GM23338 (cell line): ENCODE measurements at regions not wholly inside any gene's neighbourhood (a gene's known extent, or its start where the extent isn't known, plus 50 kb on each side); places are given as distances from the start of the nearest gene placed in this dataset.

Experiments used
- ATAC-seq: fragments of 200-7000 bp; cut with Tn5 transposase; 3 replicates; pipeline ENCODE4 v1.9.1; 2020
- DNase-seq: peaks from one replicate; pipeline ENCODE4 v3.0.0-alpha.2; 2015; ENCODE audit warnings: low spot score
- H2AFZ ChIP-seq: fragments of 200-600 bp; sonication (generic); 2 replicates; pipeline ENCODE4 v1.8.0; 2016; ENCODE audit warnings: antibody characterized with exemption, mild to moderate bottlenecking, moderate library complexity
- H3F3A ChIP-seq: fragments of 200-600 bp; sonication (generic); replicated peaks from 2 replicates; pipeline ENCODE4 v1.8.0; 2017; ENCODE audit warnings: antibody characterized with exemption, mixed run types, low read depth
- H3K27ac ChIP-seq: fragments of 200-600 bp; sonication (generic); 2 replicates; pipeline ENCODE4 v1.6.1; 2016; ENCODE audit warnings: low read depth
- H3K27me3 ChIP-seq: fragments of 200-600 bp; sonication (generic); 2 replicates; pipeline ENCODE4 v1.8.0; 2016; ENCODE audit warnings: mild to moderate bottlenecking, mixed run types, moderate library complexity; ENCODE audit not compliant: insufficient read depth
- H3K36me3 ChIP-seq: fragments of 200-600 bp; sonication (generic); 2 replicates; pipeline ENCODE4 v1.8.0; 2016; ENCODE audit warnings: mild to moderate bottlenecking; ENCODE audit not compliant: insufficient read depth
- H3K4me1 ChIP-seq: fragments of 200-600 bp; sonication (generic); 2 replicates; pipeline ENCODE4 v1.8.0; 2016; ENCODE audit warnings: mild to moderate bottlenecking, moderate library complexity; ENCODE audit not compliant: insufficient read depth
- H3K4me2 ChIP-seq: fragments of 200-600 bp; sonication (generic); 2 replicates; pipeline ENCODE4 v1.7.1; 2017; ENCODE audit warnings: mixed run types
- H3K4me3 ChIP-seq: fragments of 200-600 bp; sonication (generic); 2 replicates; pipeline ENCODE4 v1.6.1; 2016; ENCODE audit warnings: mixed run types
- H3K79me2 ChIP-seq: fragments of 200-600 bp; sonication (generic); replicated peaks from 2 replicates; pipeline ENCODE4 v1.8.0; 2017; ENCODE audit warnings: mild to moderate bottlenecking; ENCODE audit not compliant: insufficient read depth
- H3K9me2 ChIP-seq: fragments of 200-600 bp; sonication (generic); 2 replicates; pipeline ENCODE4 v1.8.0; 2017; ENCODE audit not compliant: insufficient read depth
- H4K20me1 ChIP-seq: fragments of 200-600 bp; sonication (generic); replicated peaks from 2 replicates; pipeline ENCODE4 v1.8.0; 2017; ENCODE audit warnings: mild to moderate bottlenecking; ENCODE audit not compliant: insufficient read depth
- H3K27ac Mint-ChIP-seq: 2 replicates; pipeline ENCODE4 v1.8.0; 2020; ENCODE audit warnings: inconsistent platforms, mild to moderate bottlenecking, moderate library complexity, mixed read lengths
- H3K27me3 Mint-ChIP-seq: 3 replicates; pipeline ENCODE4 v1.8.0; 2022; ENCODE audit warnings: low read depth, mild to moderate bottlenecking, moderate library complexity, mixed read lengths, inconsistent platforms; ENCODE audit not compliant: insufficient read depth, poor library complexity
- H3K36me3 Mint-ChIP-seq: 3 replicates; pipeline ENCODE4 v1.8.0; 2021; ENCODE audit warnings: low read depth, mild to moderate bottlenecking, inconsistent platforms, moderate library complexity, mixed read lengths
- H3K4me1 Mint-ChIP-seq: 3 replicates; pipeline ENCODE4 v1.8.0; 2020; ENCODE audit warnings: mild to moderate bottlenecking, inconsistent platforms, mixed read lengths
- H3K4me3 Mint-ChIP-seq: 3 replicates; pipeline ENCODE4 v1.8.0; 2021; ENCODE audit warnings: moderate library complexity, mild to moderate bottlenecking, inconsistent platforms, mixed read lengths
- H3K9me3 Mint-ChIP-seq: 3 replicates; pipeline ENCODE4 v1.8.0; 2020; ENCODE audit warnings: moderate library complexity, mild to moderate bottlenecking, inconsistent platforms, mixed read lengths
- CREB1 ChIP-seq: fragments of 250-450 bp; sonication (Bioruptor Pico); IDR thresholded peaks from 2 replicates; pipeline ENCODE4 v1.5.0; 2020; ENCODE audit warnings: low read depth, mild to moderate bottlenecking, moderate library complexity
- EZH2 ChIP-seq: fragments of 200-600 bp; sonication (generic); IDR thresholded peaks from one replicate; pipeline ENCODE4 v1.8.0; 2017; ENCODE audit warnings: antibody characterized with exemption, mild to moderate bottlenecking, low read depth; ENCODE audit not compliant: unreplicated experiment
- EZH2phosphoT487 ChIP-seq: fragments of 200-600 bp; sonication (generic); IDR thresholded peaks from one replicate; pipeline ENCODE4 v1.8.1; 2018; ENCODE audit warnings: antibody characterized with exemption; ENCODE audit not compliant: unreplicated experiment
- JUNB ChIP-seq: IDR thresholded peaks from one replicate; pipeline ENCODE4 v1.6.1; 2016; ENCODE audit warnings: antibody characterized with exemption; ENCODE audit not compliant: unreplicated experiment
- NANOG ChIP-seq: IDR thresholded peaks from 2 replicates; pipeline ENCODE4 v1.6.1; 2016; ENCODE audit warnings: antibody characterized with exemption, borderline replicate concordance
- POLR2AphosphoS5 ChIP-seq: IDR thresholded peaks from 2 replicates; pipeline ENCODE4 v1.6.1; 2016; ENCODE audit warnings: antibody characterized with exemption, low read depth
- STAT1 ChIP-seq: IDR thresholded peaks from one replicate; pipeline ENCODE4 v1.6.1; 2016; ENCODE audit warnings: antibody characterized with exemption; ENCODE audit not compliant: unreplicated experiment
- ZNF114 ChIP-seq: fragments of 250-450 bp; sonication (Bioruptor Pico); IDR thresholded peaks from 2 replicates; pipeline ENCODE4 v1.5.0; 2020; ENCODE audit warnings: mild to moderate bottlenecking, moderate library complexity
- ZNF331 ChIP-seq: fragments of 250-450 bp; sonication (Bioruptor Pico); IDR thresholded peaks from 2 replicates; pipeline ENCODE4 v1.5.0; 2020; ENCODE audit warnings: low read depth, mild to moderate bottlenecking, moderate library complexity
- TF ChIP-seq, protein P1 (sequence below): fragments of 250-450 bp; sonication (Bioruptor Pico); IDR thresholded peaks from 2 replicates; pipeline ENCODE4 v1.5.0; 2020; ENCODE audit warnings: mild to moderate bottlenecking, moderate library complexity
- TF ChIP-seq, protein P2 (sequence below): IDR thresholded peaks from 2 replicates; pipeline ENCODE4 v1.6.1; 2016; ENCODE audit warnings: antibody characterized with exemption
- TF ChIP-seq, protein P3 (sequence below): IDR thresholded peaks from one replicate; pipeline ENCODE4 v1.6.1; 2018; ENCODE audit warnings: antibody characterized with exemption; ENCODE audit not compliant: unreplicated experiment
- TF ChIP-seq, protein P4 (sequence below), 2 experiments: fragments of 200-600 bp in 1 of 2; sonication (generic) in 1 of 2; conservative IDR thresholded peaks; 2 replicates each; pipeline versions ENCODE4 v1.5.1 to v1.6.1; 2016 to 2017; ENCODE audit warnings: antibody characterized with exemption in 2 of 2, low read depth in 2 of 2, mild to moderate bottlenecking in 2 of 2, moderate library complexity in 1 of 2

DNA sequence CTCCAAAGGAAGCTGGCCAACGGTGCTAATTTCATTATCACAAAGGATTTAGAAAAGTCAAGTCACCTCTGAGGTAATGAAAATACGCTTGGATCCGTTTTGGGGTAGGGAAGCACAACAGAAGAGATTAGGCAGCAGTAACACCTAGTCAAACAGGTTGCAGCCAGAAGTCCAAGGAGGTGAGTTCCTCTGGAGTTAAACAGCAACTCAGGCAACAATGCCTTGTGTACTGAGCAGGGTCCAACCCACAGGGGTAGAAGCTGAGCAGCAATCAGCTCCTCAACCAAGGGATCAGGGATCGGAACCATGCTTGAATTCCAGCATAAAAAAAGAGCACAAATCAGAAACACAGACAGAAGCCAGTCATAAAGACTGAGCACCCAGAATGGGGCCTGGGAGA lies 88.1 kb upstream of the SPRED1 start:
- H3K79me2 ChIP-seq = no peaks in the 10 kb centered on the region
- peak overlapping the region; percentile 63 for H2AFZ ChIP-seq
- H3K4me3 ChIP-seq = no peak overlapping the region
- Mint-ChIP-seq H3K4me1 (peaks cover 29% of the 10 kb centered on the region), H3K27me3 (peaks cover 2% of the 10 kb centered on the region), H3K36me3 (no peaks in the 10 kb centered on the region), H3K9me3 (no peaks in the 10 kb centered on the region), H3K27ac (no peak overlapping the region), H3K4me3 (no peak overlapping the region)
- no peak for TF ChIP-seq STAT1
- no peak for TF ChIP-seq EZH2
- TF ChIP-seq POLR2AphosphoS5 = no peak
- TF ChIP-seq EZH2phosphoT487 = no peak
- no peak for TF ChIP-seq NANOG
- no peak for TF ChIP-seq JUNB
- TF ChIP-seq ZNF114 (CRISPR knock-in tag) = no peak
- TF ChIP-seq ZNF331 (CRISPR knock-in tag) = no peak
- TF ChIP-seq, protein P1, sequence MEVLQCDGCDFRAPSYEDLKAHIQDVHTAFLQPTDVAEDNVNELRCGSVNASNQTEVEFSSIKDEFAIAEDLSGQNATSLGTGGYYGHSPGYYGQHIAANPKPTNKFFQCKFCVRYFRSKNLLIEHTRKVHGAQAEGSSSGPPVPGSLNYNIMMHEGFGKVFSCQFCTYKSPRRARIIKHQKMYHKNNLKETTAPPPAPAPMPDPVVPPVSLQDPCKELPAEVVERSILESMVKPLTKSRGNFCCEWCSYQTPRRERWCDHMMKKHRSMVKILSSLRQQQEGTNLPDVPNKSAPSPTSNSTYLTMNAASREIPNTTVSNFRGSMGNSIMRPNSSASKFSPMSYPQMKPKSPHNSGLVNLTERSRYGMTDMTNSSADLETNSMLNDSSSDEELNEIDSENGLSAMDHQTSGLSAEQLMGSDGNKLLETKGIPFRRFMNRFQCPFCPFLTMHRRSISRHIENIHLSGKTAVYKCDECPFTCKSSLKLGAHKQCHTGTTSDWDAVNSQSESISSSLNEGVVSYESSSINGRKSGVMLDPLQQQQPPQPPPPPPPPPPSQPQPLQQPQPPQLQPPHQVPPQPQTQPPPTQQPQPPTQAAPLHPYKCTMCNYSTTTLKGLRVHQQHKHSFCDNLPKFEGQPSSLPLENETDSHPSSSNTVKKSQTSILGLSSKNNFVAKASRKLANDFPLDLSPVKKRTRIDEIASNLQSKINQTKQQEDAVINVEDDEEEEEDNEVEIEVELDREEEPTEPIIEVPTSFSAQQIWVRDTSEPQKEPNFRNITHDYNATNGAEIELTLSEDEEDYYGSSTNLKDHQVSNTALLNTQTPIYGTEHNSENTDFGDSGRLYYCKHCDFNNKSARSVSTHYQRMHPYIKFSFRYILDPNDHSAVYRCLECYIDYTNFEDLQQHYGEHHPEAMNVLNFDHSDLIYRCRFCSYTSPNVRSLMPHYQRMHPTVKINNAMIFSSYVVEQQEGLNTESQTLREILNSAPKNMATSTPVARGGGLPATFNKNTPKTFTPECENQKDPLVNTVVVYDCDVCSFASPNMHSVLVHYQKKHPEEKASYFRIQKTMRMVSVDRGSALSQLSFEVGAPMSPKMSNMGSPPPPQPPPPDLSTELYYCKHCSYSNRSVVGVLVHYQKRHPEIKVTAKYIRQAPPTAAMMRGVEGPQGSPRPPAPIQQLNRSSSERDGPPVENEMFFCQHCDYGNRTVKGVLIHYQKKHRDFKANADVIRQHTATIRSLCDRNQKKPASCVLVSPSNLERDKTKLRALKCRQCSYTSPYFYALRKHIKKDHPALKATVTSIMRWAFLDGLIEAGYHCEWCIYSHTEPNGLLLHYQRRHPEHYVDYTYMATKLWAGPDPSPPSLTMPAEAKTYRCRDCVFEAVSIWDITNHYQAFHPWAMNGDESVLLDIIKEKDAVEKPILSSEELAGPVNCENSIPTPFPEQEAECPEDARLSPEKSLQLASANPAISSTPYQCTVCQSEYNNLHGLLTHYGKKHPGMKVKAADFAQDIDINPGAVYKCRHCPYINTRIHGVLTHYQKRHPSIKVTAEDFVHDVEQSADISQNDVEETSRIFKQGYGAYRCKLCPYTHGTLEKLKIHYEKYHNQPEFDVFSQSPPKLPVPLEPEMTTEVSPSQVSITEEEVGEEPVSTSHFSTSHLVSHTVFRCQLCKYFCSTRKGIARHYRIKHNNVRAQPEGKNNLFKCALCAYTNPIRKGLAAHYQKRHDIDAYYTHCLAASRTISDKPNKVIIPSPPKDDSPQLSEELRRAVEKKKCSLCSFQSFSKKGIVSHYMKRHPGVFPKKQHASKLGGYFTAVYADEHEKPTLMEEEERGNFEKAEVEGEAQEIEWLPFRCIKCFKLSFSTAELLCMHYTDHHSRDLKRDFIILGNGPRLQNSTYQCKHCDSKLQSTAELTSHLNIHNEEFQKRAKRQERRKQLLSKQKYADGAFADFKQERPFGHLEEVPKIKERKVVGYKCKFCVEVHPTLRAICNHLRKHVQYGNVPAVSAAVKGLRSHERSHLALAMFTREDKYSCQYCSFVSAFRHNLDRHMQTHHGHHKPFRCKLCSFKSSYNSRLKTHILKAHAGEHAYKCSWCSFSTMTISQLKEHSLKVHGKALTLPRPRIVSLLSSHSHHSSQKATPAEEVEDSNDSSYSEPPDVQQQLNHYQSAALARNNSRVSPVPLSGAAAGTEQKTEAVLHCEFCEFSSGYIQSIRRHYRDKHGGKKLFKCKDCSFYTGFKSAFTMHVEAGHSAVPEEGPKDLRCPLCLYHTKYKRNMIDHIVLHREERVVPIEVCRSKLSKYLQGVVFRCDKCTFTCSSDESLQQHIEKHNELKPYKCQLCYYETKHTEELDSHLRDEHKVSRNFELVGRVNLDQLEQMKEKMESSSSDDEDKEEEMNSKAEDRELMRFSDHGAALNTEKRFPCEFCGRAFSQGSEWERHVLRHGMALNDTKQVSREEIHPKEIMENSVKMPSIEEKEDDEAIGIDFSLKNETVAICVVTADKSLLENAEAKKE (CRISPR knock-in tag) = no peak
- TF ChIP-seq, protein P2, sequence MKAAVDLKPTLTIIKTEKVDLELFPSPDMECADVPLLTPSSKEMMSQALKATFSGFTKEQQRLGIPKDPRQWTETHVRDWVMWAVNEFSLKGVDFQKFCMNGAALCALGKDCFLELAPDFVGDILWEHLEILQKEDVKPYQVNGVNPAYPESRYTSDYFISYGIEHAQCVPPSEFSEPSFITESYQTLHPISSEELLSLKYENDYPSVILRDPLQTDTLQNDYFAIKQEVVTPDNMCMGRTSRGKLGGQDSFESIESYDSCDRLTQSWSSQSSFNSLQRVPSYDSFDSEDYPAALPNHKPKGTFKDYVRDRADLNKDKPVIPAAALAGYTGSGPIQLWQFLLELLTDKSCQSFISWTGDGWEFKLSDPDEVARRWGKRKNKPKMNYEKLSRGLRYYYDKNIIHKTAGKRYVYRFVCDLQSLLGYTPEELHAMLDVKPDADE = no peak
- TF ChIP-seq CREB1 = no peak
- TF ChIP-seq, protein P3, sequence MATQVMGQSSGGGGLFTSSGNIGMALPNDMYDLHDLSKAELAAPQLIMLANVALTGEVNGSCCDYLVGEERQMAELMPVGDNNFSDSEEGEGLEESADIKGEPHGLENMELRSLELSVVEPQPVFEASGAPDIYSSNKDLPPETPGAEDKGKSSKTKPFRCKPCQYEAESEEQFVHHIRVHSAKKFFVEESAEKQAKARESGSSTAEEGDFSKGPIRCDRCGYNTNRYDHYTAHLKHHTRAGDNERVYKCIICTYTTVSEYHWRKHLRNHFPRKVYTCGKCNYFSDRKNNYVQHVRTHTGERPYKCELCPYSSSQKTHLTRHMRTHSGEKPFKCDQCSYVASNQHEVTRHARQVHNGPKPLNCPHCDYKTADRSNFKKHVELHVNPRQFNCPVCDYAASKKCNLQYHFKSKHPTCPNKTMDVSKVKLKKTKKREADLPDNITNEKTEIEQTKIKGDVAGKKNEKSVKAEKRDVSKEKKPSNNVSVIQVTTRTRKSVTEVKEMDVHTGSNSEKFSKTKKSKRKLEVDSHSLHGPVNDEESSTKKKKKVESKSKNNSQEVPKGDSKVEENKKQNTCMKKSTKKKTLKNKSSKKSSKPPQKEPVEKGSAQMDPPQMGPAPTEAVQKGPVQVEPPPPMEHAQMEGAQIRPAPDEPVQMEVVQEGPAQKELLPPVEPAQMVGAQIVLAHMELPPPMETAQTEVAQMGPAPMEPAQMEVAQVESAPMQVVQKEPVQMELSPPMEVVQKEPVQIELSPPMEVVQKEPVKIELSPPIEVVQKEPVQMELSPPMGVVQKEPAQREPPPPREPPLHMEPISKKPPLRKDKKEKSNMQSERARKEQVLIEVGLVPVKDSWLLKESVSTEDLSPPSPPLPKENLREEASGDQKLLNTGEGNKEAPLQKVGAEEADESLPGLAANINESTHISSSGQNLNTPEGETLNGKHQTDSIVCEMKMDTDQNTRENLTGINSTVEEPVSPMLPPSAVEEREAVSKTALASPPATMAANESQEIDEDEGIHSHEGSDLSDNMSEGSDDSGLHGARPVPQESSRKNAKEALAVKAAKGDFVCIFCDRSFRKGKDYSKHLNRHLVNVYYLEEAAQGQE = no peak
- TF ChIP-seq, protein P4, sequence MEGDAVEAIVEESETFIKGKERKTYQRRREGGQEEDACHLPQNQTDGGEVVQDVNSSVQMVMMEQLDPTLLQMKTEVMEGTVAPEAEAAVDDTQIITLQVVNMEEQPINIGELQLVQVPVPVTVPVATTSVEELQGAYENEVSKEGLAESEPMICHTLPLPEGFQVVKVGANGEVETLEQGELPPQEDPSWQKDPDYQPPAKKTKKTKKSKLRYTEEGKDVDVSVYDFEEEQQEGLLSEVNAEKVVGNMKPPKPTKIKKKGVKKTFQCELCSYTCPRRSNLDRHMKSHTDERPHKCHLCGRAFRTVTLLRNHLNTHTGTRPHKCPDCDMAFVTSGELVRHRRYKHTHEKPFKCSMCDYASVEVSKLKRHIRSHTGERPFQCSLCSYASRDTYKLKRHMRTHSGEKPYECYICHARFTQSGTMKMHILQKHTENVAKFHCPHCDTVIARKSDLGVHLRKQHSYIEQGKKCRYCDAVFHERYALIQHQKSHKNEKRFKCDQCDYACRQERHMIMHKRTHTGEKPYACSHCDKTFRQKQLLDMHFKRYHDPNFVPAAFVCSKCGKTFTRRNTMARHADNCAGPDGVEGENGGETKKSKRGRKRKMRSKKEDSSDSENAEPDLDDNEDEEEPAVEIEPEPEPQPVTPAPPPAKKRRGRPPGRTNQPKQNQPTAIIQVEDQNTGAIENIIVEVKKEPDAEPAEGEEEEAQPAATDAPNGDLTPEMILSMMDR (conservative IDR thresholded peaks at IDR 0.05; ENCODE audit: low read depth in 2 of 2) = no peak
- H3K27me3 ChIP-seq = no peaks in the 10 kb centered on the region
- no peaks in the 10 kb centered on the region; the same call in 1 of the 2 replicates for H3K9me2 ChIP-seq
- no peaks in the 10 kb centered on the region for H3F3A ChIP-seq
- no peak for ATAC-seq
- no peaks in the 10 kb centered on the region for H4K20me1 ChIP-seq
- no peak overlapping the region for H3K27ac ChIP-seq
- H3K36me3 ChIP-seq = no peaks in the 10 kb centered on the region
- H3K4me1 ChIP-seq = peaks cover 20% of the 10 kb centered on the region; the same call in 1 of the 2 replicates
- no peak for DNase-seq
- H3K4me2 ChIP-seq = no peak overlapping the region
